Activated T-cell treated with anti-CD3 and anti-CD28 coated beads, Interleukin-2, amount 50 U/mL, for 72 hours (primary cell): ENCODE measurements at regions not wholly inside any gene's neighbourhood (a gene's known extent, or its start where the extent isn't known, plus 50 kb on each side); places are given as distances from the start of the nearest gene placed in this dataset.
"Not testable (repeated sequence)": the region's sequence is repeated elsewhere in the genome, so short reads cannot be mapped to it uniquely, and the experiment has no call there.

Source experiments
- ATAC-seq, 2 donors: fragments of 150-1000 bp; cut with Tn5 transposase; replicated peaks in 1 of 2; 2 replicates each; pipeline ENCODE4 v1.10.0; 2021; ENCODE audit warnings: moderate library complexity in 2 of 2, mild to moderate bottlenecking in 1 of 2
- DNase-seq, 2 donors: peaks; one replicate each; pipeline ENCODE4 v3.0.0; 2021 to 2022; ENCODE audit warnings: mixed read lengths in 1 of 2
- H3K27ac Mint-ChIP-seq: one replicate; pipeline ENCODE4 v1.8.0; 2022; ENCODE audit warnings: mild to moderate bottlenecking, moderate library complexity, mixed read lengths
- H3K27me3 Mint-ChIP-seq: one replicate; pipeline ENCODE4 v1.8.0; 2022; ENCODE audit warnings: low read depth, mixed read lengths
- H3K36me3 Mint-ChIP-seq, 2 donors: one replicate each; pipeline ENCODE4 v1.8.0; 2022; ENCODE audit warnings: mixed read lengths in 2 of 2, mild to moderate bottlenecking in 1 of 2; ENCODE audit not compliant: insufficient read depth in 2 of 2
- H3K4me1 Mint-ChIP-seq: one replicate; pipeline ENCODE4 v1.8.0; 2022; ENCODE audit warnings: low read depth, mixed read lengths
- H3K4me3 Mint-ChIP-seq, 2 donors: one replicate each; pipeline ENCODE4 v1.8.0; 2022; ENCODE audit warnings: mild to moderate bottlenecking in 2 of 2, mixed read lengths in 2 of 2, moderate library complexity in 2 of 2
- H3K9me3 Mint-ChIP-seq, 2 donors: one replicate each; pipeline ENCODE4 v1.8.0; 2022; ENCODE audit warnings: mixed read lengths in 2 of 2

GRCh38 chr5:83839788-83840187 lies 119.1 kb upstream of the HAPLN1 start:
- no peaks in the 10 kb centered on the region for H3K27me3 Mint-ChIP-seq
- H3K9me3 Mint-ChIP-seq, result peaks cover 0 to 7% of the 10 kb centered on the region in 2 donors
- ATAC-seq, result no peak
- H3K4me3 Mint-ChIP-seq, result no peak overlapping the region
- no peaks in the 10 kb centered on the region for H3K36me3 Mint-ChIP-seq
- DNase-seq, result no peak
- H3K27ac Mint-ChIP-seq, result no peak overlapping the region
- no peaks in the 10 kb centered on the region for H3K4me1 Mint-ChIP-seq

- Mint-ChIP-seq H3K9me3 (peaks cover 0 to 8% of the 10 kb centered on the region in 2 donors), H3K36me3 (no peaks in the 10 kb centered on the region), H3K27me3 (no peaks in the 10 kb centered on the region), H3K4me3 (no peak overlapping the region), H3K27ac (no peak overlapping the region), H3K4me1 (no peaks in the 10 kb centered on the region)
- ATAC-seq (no peak), DNase-seq (no peak)
Observed at GRCh38 chr5:83839256-83839655, 118.6 kb upstream of the HAPLN1 start.

- no peaks in the 10 kb centered on the region for H3K4me1 Mint-ChIP-seq
- no peak for ATAC-seq
- no peak overlapping the region for H3K4me3 Mint-ChIP-seq
Observed at GRCh38 chr5:83837265-83837907, 116.7 kb upstream of the HAPLN1 start.

GRCh38 chr5:83834306-83834705 lies 113.7 kb upstream of the HAPLN1 start:
- Mint-ChIP-seq H3K27ac (no peak overlapping the region), H3K9me3 (peaks cover 3 to 5% of the 10 kb centered on the region in 2 donors), H3K27me3 (no peaks in the 10 kb centered on the region), H3K4me3 (no peak overlapping the region), H3K36me3 (no peaks in the 10 kb centered on the region), H3K4me1 (no peaks in the 10 kb centered on the region)
- ATAC-seq (no peak), DNase-seq (no peak)

More at GRCh38 chr5:83837265-83837907, 116.7 kb upstream of the HAPLN1 start:
- no peak for DNase-seq
- no peaks in the 10 kb centered on the region for H3K36me3 Mint-ChIP-seq
- H3K27me3 Mint-ChIP-seq, result no peaks in the 10 kb centered on the region
- H3K27ac Mint-ChIP-seq, result no peak overlapping the region
- peaks cover 0 to 9% of the 10 kb centered on the region in 2 donors for H3K9me3 Mint-ChIP-seq

- Mint-ChIP-seq H3K9me3 (peaks cover 3 to 5% of the 10 kb centered on the region in 2 donors), H3K36me3 (no peaks in the 10 kb centered on the region)
- ATAC-seq, result no peak
Observed at GRCh38 chr5:83831834-83832233, 111.2 kb upstream of the HAPLN1 start.

GRCh38 chr5:83827111-83827557 lies 106.5 kb upstream of the HAPLN1 start:
- ATAC-seq, result no peak
- no peak for DNase-seq
- Mint-ChIP-seq H3K36me3 (no peaks in the 10 kb centered on the region), H3K27ac (no peak overlapping the region), H3K9me3 (peaks cover 0 to 4% of the 10 kb centered on the region in 2 donors), H3K4me1 (no peaks in the 10 kb centered on the region), H3K4me3 (no peak overlapping the region), H3K27me3 (no peaks in the 10 kb centered on the region)

More at GRCh38 chr5:83831834-83832233, 111.2 kb upstream of the HAPLN1 start:
- no peak for DNase-seq
- no peak overlapping the region for H3K27ac Mint-ChIP-seq
- no peaks in the 10 kb centered on the region for H3K4me1 Mint-ChIP-seq
- no peaks in the 10 kb centered on the region for H3K27me3 Mint-ChIP-seq
- H3K4me3 Mint-ChIP-seq, result no peak overlapping the region

GRCh38 chr5:83817591-83817990 lies 96.9 kb upstream of the HAPLN1 start:
- ATAC-seq (no peak), DNase-seq (no peak)
- H3K9me3 Mint-ChIP-seq, result peaks cover 4 to 6% of the 10 kb centered on the region in 2 donors
- no peak overlapping the region for H3K4me3 Mint-ChIP-seq
- H3K27ac Mint-ChIP-seq, result no peak overlapping the region
- H3K4me1 Mint-ChIP-seq, result no peaks in the 10 kb centered on the region
- H3K36me3 Mint-ChIP-seq, result no peaks in the 10 kb centered on the region
- H3K27me3 Mint-ChIP-seq, result no peaks in the 10 kb centered on the region

GRCh38 chr5:83815661-83816060 lies 95.0 kb upstream of the HAPLN1 start:
- no peak for DNase-seq
- Mint-ChIP-seq H3K4me1 (no peaks in the 10 kb centered on the region), H3K9me3 (peaks cover 5 to 9% of the 10 kb centered on the region in 2 donors), H3K4me3 (no peak overlapping the region), H3K27ac (no peak overlapping the region), H3K36me3 (no peaks in the 10 kb centered on the region), H3K27me3 (no peaks in the 10 kb centered on the region)
- ATAC-seq, result no peak

- ATAC-seq, result no peak
- Mint-ChIP-seq H3K4me1 (no peaks in the 10 kb centered on the region), H3K4me3 (no peak overlapping the region), H3K36me3 (peaks cover 0 to 1% of the 10 kb centered on the region in 2 donors), H3K9me3 (peaks cover 4 to 9% of the 10 kb centered on the region in 2 donors), H3K27ac (no peak overlapping the region), H3K27me3 (no peaks in the 10 kb centered on the region)
- DNase-seq, result no peak
Observed at GRCh38 chr5:83810511-83810910, 89.9 kb upstream of the HAPLN1 start.

GRCh38 chr5:83802686-83803085 lies 82.0 kb upstream of the HAPLN1 start:
- Mint-ChIP-seq H3K27ac (no peak overlapping the region), H3K9me3 (no peaks in the 10 kb centered on the region), H3K4me3 (no peak overlapping the region), H3K4me1 (no peaks in the 10 kb centered on the region), H3K36me3 (no peaks in the 10 kb centered on the region), H3K27me3 (no peaks in the 10 kb centered on the region)
- ATAC-seq, result no peak
- DNase-seq, result no peak

GRCh38 chr5:83800201-83800600 lies 79.5 kb upstream of the HAPLN1 start:
- ATAC-seq (no peak), DNase-seq (no peak)
- Mint-ChIP-seq H3K4me3 (no peak overlapping the region), H3K27ac (no peak overlapping the region), H3K9me3 (no peaks in the 10 kb centered on the region), H3K36me3 (no peaks in the 10 kb centered on the region), H3K4me1 (no peaks in the 10 kb centered on the region), H3K27me3 (no peaks in the 10 kb centered on the region)

GRCh38 chr5:83799020-83799419 lies 78.4 kb upstream of the HAPLN1 start:
- H3K4me3 Mint-ChIP-seq, DNase-seq, H3K4me1 Mint-ChIP-seq, H3K36me3 Mint-ChIP-seq, H3K27me3 Mint-ChIP-seq, ATAC-seq, H3K9me3 Mint-ChIP-seq, H3K27ac Mint-ChIP-seq: not testable (repeated sequence)

- no peaks in the 10 kb centered on the region for H3K27me3 Mint-ChIP-seq
- H3K27ac Mint-ChIP-seq, result no peak overlapping the region
- ATAC-seq, result no peak
- H3K4me1 Mint-ChIP-seq, result no peaks in the 10 kb centered on the region
- DNase-seq, result no peak
- no peaks in the 10 kb centered on the region for H3K9me3 Mint-ChIP-seq
- H3K36me3 Mint-ChIP-seq, result no peaks in the 10 kb centered on the region
- H3K4me3 Mint-ChIP-seq, result no peak overlapping the region
Observed at GRCh38 chr5:83789371-83789770, 68.7 kb upstream of the HAPLN1 start.

GRCh38 chr5:83787631-83788030 lies 67.0 kb upstream of the HAPLN1 start:
- Mint-ChIP-seq H3K36me3 (no peaks in the 10 kb centered on the region), H3K27me3 (no peaks in the 10 kb centered on the region), H3K27ac (no peak overlapping the region), H3K4me3 (no peak overlapping the region), H3K4me1 (no peaks in the 10 kb centered on the region), H3K9me3 (no peaks in the 10 kb centered on the region)
- ATAC-seq (no peak), DNase-seq (no peak)
